Prostate gland (tissue), 2 donors: ENCODE measurements at regions not wholly inside any gene's neighbourhood (a gene's known extent, or its start where the extent isn't known, plus 50 kb on each side); places are given as distances from the start of the nearest gene placed in this dataset.

Source experiments
- POLR2A ChIP-seq: fragments of 450-650 bp; IDR thresholded peaks from one replicate; pipeline ENCODE4 v1.6.1; 2016; ENCODE audit warnings: antibody characterized with exemption, mild to moderate bottlenecking
- TF ChIP-seq, protein P1 (sequence below), 4 experiments: fragments of 200-600 bp in 2 of 4; fragments of 450-650 bp in 2 of 4; sonication (generic) in 2 of 4; IDR thresholded peaks; 1 replicate in 3 of 4; 2 replicates in 1 of 4; pipeline ENCODE4 v1.5.1; 2016 to 2019; ENCODE audit warnings: antibody characterized with exemption in 4 of 4, mild to moderate bottlenecking in 2 of 4, moderate library complexity in 2 of 4

DNA sequence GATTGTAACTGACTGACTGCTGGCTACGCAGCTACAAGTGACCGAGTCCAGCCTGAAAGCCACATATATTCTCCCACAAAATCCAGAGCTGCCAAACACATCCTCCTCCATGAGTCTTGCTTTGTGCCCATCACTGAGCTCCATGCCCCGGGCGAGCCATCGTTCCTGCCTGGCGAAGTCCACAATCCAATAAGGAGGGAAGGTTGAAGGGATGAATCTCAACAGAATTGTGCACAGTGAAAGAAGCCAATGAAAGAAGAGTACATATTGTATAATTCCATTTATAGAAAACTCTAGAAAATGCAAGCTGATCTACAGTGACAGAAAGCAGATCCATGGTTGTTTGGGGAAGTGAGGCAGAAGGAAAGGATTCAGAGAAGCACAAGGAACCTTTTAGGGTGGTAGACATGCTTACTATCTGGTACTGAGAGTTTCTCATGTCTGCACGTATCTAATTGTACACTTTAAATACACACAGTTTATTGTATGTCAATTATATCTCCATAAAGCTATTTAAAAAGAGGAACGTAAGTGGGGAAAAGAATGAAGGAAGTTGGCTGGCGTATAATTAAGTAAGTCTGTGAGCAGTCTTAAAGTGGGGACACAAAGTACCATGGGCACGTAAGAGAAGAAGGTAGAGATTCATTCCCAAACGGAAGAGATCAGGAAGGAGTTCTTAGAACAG, 115.9 kb upstream of the JUN start:
- TF ChIP-seq, protein P1, sequence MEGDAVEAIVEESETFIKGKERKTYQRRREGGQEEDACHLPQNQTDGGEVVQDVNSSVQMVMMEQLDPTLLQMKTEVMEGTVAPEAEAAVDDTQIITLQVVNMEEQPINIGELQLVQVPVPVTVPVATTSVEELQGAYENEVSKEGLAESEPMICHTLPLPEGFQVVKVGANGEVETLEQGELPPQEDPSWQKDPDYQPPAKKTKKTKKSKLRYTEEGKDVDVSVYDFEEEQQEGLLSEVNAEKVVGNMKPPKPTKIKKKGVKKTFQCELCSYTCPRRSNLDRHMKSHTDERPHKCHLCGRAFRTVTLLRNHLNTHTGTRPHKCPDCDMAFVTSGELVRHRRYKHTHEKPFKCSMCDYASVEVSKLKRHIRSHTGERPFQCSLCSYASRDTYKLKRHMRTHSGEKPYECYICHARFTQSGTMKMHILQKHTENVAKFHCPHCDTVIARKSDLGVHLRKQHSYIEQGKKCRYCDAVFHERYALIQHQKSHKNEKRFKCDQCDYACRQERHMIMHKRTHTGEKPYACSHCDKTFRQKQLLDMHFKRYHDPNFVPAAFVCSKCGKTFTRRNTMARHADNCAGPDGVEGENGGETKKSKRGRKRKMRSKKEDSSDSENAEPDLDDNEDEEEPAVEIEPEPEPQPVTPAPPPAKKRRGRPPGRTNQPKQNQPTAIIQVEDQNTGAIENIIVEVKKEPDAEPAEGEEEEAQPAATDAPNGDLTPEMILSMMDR (IDR thresholded peaks at IDR 0.05), result no peak
- TF ChIP-seq POLR2A, result no peak
